HUES48 (cell line): ENCODE measurements at regions not wholly inside any gene's neighbourhood (a gene's known extent, or its start where the extent isn't known, plus 50 kb on each side); places are given as distances from the start of the nearest gene placed in this dataset.

Experiments
- H3K27ac ChIP-seq: one replicate; pipeline ENCODE4 v1.7.0; 2013; ENCODE audit warnings: low read depth, low read length, inconsistent platforms
- H3K27me3 ChIP-seq: 2 replicates; pipeline ENCODE4 v1.6.1; 2013; ENCODE audit warnings: mild to moderate bottlenecking, low read length; ENCODE audit not compliant: control insufficient read depth, insufficient read depth
- H3K36me3 ChIP-seq: 2 replicates; pipeline ENCODE4 v1.6.1; 2013; ENCODE audit warnings: low read length; ENCODE audit not compliant: control insufficient read depth, insufficient read depth
- H3K4me1 ChIP-seq: 2 replicates; pipeline ENCODE4 v1.6.1; 2013; ENCODE audit warnings: mild to moderate bottlenecking, low read length; ENCODE audit not compliant: control insufficient read depth, insufficient read depth
- H3K4me3 ChIP-seq: 2 replicates; pipeline ENCODE4 v1.5.1; 2013; ENCODE audit warnings: mild to moderate bottlenecking, low read depth, low read length
- H3K9ac ChIP-seq: 2 replicates; pipeline ENCODE4 v1.6.1; 2013; ENCODE audit warnings: mild to moderate bottlenecking, low read depth, low read length, moderate library complexity
- H3K9me3 ChIP-seq: 2 replicates; pipeline ENCODE4 v1.6.1; 2013; ENCODE audit warnings: low read length; ENCODE audit not compliant: control insufficient read depth, insufficient read depth

- Histone ChIP-seq H3K27me3 (no peaks in the 10 kb centered on the region), H3K36me3 (no peaks in the 10 kb centered on the region), H3K9me3 (no peaks in the 10 kb centered on the region), H3K4me3 (no peak overlapping the region), H3K4me1 (no peaks in the 10 kb centered on the region), H3K9ac (no peak overlapping the region), H3K27ac (no peak overlapping the region)
These were observed 98.9 kb downstream of the TNFSF18 start for GRCh38 chr1:172951730-172952365.

- Histone ChIP-seq H3K36me3 (no peaks in the 10 kb centered on the region), H3K4me1 (no peaks in the 10 kb centered on the region), H3K9me3 (no peaks in the 10 kb centered on the region), H3K27me3 (no peaks in the 10 kb centered on the region), H3K9ac (no peak overlapping the region), H3K27ac (no peak overlapping the region), H3K4me3 (no peak overlapping the region)
These were observed 98.2 kb downstream of the TNFSF18 start for GRCh38 chr1:172952516-172952915.

GRCh38 chr1:172954476-172955150 lies 96.1 kb downstream of the TNFSF18 start:
- no peaks in the 10 kb centered on the region for H3K9me3 ChIP-seq
- H3K4me3 ChIP-seq, result no peak overlapping the region
- no peak overlapping the region for H3K27ac ChIP-seq
- H3K36me3 ChIP-seq, result no peaks in the 10 kb centered on the region
- no peak overlapping the region for H3K9ac ChIP-seq
- H3K4me1 ChIP-seq, result no peaks in the 10 kb centered on the region
- no peaks in the 10 kb centered on the region for H3K27me3 ChIP-seq

GRCh38 chr1:172955161-172955815 lies 95.5 kb downstream of the TNFSF18 start:
- H3K4me1 ChIP-seq, result no peaks in the 10 kb centered on the region
- no peaks in the 10 kb centered on the region for H3K36me3 ChIP-seq
- no peak overlapping the region for H3K27ac ChIP-seq
- H3K4me3 ChIP-seq, result no peak overlapping the region
- no peak overlapping the region for H3K9ac ChIP-seq
- no peaks in the 10 kb centered on the region for H3K27me3 ChIP-seq
- no peaks in the 10 kb centered on the region for H3K9me3 ChIP-seq

- H3K9me3 ChIP-seq, result no peaks in the 10 kb centered on the region
- no peak overlapping the region for H3K27ac ChIP-seq
- H3K4me1 ChIP-seq, result no peaks in the 10 kb centered on the region
- no peak overlapping the region for H3K4me3 ChIP-seq
- H3K36me3 ChIP-seq, result no peaks in the 10 kb centered on the region
- H3K9ac ChIP-seq, result no peak overlapping the region
- H3K27me3 ChIP-seq, result no peaks in the 10 kb centered on the region
These were observed 93.9 kb downstream of the TNFSF18 start for GRCh38 chr1:172956871-172957270.

GRCh38 chr1:172957491-172957890 lies 93.2 kb downstream of the TNFSF18 start:
- no peaks in the 10 kb centered on the region for H3K4me1 ChIP-seq
- H3K27me3 ChIP-seq, result no peaks in the 10 kb centered on the region
- no peak overlapping the region for H3K27ac ChIP-seq
- H3K9ac ChIP-seq, result no peak overlapping the region
- H3K36me3 ChIP-seq, result no peaks in the 10 kb centered on the region
- no peaks in the 10 kb centered on the region for H3K9me3 ChIP-seq
- H3K4me3 ChIP-seq, result no peak overlapping the region

- H3K36me3 ChIP-seq, result no peaks in the 10 kb centered on the region
- H3K9me3 ChIP-seq, result no peaks in the 10 kb centered on the region
- H3K27ac ChIP-seq, result no peak overlapping the region
- H3K9ac ChIP-seq, result no peak overlapping the region
- no peaks in the 10 kb centered on the region for H3K27me3 ChIP-seq
- H3K4me3 ChIP-seq, result no peak overlapping the region
- no peaks in the 10 kb centered on the region for H3K4me1 ChIP-seq
These were observed 91.2 kb downstream of the TNFSF18 start for GRCh38 chr1:172959571-172959970.

GRCh38 chr1:172960019-172960418 lies 90.7 kb downstream of the TNFSF18 start:
- no peaks in the 10 kb centered on the region for H3K9me3 ChIP-seq
- no peak overlapping the region for H3K27ac ChIP-seq
- H3K9ac ChIP-seq, result no peak overlapping the region
- no peak overlapping the region for H3K4me3 ChIP-seq
- H3K36me3 ChIP-seq, result no peaks in the 10 kb centered on the region
- H3K27me3 ChIP-seq, result no peaks in the 10 kb centered on the region
- no peaks in the 10 kb centered on the region for H3K4me1 ChIP-seq

- Histone ChIP-seq H3K9me3 (no peaks in the 10 kb centered on the region), H3K4me3 (no peak overlapping the region), H3K36me3 (no peaks in the 10 kb centered on the region), H3K9ac (no peak overlapping the region), H3K27me3 (no peaks in the 10 kb centered on the region), H3K27ac (no peak overlapping the region), H3K4me1 (no peaks in the 10 kb centered on the region)
These were observed 90.1 kb downstream of the TNFSF18 start for GRCh38 chr1:172960454-172961208.

- Histone ChIP-seq H3K9ac (no peak overlapping the region), H3K4me1 (no peaks in the 10 kb centered on the region), H3K36me3 (no peaks in the 10 kb centered on the region), H3K27me3 (no peaks in the 10 kb centered on the region), H3K9me3 (no peaks in the 10 kb centered on the region), H3K27ac (no peak overlapping the region), H3K4me3 (no peak overlapping the region)
These were observed 85.9 kb downstream of the TNFSF18 start for GRCh38 chr1:172964864-172965263.
